ENCODE measurements at regions not wholly inside any gene's neighbourhood (a gene's known extent, or its start where the extent isn't known, plus 50 kb on each side); places are given as distances from the start of the nearest gene placed in this dataset.

- TF ChIP-seq, protein P1, sequence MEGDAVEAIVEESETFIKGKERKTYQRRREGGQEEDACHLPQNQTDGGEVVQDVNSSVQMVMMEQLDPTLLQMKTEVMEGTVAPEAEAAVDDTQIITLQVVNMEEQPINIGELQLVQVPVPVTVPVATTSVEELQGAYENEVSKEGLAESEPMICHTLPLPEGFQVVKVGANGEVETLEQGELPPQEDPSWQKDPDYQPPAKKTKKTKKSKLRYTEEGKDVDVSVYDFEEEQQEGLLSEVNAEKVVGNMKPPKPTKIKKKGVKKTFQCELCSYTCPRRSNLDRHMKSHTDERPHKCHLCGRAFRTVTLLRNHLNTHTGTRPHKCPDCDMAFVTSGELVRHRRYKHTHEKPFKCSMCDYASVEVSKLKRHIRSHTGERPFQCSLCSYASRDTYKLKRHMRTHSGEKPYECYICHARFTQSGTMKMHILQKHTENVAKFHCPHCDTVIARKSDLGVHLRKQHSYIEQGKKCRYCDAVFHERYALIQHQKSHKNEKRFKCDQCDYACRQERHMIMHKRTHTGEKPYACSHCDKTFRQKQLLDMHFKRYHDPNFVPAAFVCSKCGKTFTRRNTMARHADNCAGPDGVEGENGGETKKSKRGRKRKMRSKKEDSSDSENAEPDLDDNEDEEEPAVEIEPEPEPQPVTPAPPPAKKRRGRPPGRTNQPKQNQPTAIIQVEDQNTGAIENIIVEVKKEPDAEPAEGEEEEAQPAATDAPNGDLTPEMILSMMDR (IDR thresholded peaks at IDR 0.05): no peak
- TF ChIP-seq POLR2A (IDR thresholded peaks at IDR 0.05; ENCODE audit: low read depth) (no peak), EP300 (IDR thresholded peaks at IDR 0.05) (no peak)
Measured at GRCh38 chr13:50513300-50513877, 330.1 kb downstream of the DLEU7 start.

Data from esophagus muscularis mucosa (tissue), 4 donors.